ENCODE measurements at regions not wholly inside any gene's neighbourhood (a gene's known extent, or its start where the extent isn't known, plus 50 kb on each side); places are given as distances from the start of the nearest gene placed in this dataset.

DNA sequence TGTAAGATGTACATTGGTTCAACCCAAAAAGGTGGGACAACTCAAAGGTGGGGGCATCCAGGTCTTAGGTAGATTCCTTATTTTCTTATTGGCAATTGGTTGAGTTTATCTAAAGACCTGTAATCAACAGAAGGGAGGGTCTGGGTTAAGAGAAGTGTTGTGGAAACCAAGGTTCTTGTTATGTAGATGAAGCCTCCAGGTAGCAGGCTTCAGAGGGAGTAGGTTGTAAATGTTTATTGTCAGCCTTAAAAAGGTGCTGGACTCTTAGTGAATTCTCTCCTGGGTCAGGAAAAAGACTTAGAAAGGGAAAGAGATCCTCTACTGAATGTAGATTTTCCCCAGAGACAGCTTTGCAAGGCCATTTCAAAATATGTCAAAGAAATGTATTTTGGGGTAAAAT lies 125.3 kb upstream of the NDUFV2 start:
- ATAC-seq, result no peak
- no peak overlapping the region for H3K4me3 ChIP-seq
- H3K27ac ChIP-seq, result no peak overlapping the region
- intact Hi-C loops (cut with DNase I), result loop anchor here in 1 of 10 donors (10.0 kb wide), 1 partner anchor 58 kb away; no protein-coding TSS in a partner anchor
- peaks cover 0 to 14% (median 5%) of the 10 kb centered on the region in 11 donors for H3K9me3 ChIP-seq
- TF ChIP-seq, protein P1, sequence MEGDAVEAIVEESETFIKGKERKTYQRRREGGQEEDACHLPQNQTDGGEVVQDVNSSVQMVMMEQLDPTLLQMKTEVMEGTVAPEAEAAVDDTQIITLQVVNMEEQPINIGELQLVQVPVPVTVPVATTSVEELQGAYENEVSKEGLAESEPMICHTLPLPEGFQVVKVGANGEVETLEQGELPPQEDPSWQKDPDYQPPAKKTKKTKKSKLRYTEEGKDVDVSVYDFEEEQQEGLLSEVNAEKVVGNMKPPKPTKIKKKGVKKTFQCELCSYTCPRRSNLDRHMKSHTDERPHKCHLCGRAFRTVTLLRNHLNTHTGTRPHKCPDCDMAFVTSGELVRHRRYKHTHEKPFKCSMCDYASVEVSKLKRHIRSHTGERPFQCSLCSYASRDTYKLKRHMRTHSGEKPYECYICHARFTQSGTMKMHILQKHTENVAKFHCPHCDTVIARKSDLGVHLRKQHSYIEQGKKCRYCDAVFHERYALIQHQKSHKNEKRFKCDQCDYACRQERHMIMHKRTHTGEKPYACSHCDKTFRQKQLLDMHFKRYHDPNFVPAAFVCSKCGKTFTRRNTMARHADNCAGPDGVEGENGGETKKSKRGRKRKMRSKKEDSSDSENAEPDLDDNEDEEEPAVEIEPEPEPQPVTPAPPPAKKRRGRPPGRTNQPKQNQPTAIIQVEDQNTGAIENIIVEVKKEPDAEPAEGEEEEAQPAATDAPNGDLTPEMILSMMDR (IDR thresholded peaks at IDR 0.05), result no peak
- no peaks in the 10 kb centered on the region for H3K36me3 ChIP-seq
- DNase-seq, result no peak
- H3K4me1 ChIP-seq, result no peaks in the 10 kb centered on the region
- H3K27me3 ChIP-seq, result no peaks in the 10 kb centered on the region

DNA sequence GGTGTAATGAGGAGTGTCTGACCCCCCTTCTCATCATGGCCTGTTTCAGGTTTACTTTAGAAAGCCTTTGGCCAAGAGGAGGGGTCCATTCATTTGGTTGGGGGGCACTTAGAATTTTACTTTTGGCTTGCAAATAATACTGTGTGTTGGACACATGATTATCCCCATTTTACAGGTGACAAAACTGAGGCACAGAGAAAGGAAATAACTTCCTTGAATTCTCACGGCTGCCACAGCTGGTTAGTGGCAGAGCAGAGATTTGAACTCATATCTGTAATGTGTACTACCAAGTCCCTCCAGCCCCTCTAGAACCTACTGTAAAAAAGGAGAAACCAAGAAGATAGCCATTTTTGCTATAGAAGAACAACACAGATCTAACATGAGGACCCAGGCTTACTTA lies 124.8 kb upstream of the NDUFV2 start:
- no peak overlapping the region for H3K27ac ChIP-seq
- TF ChIP-seq, protein P1 (IDR thresholded peaks at IDR 0.05), result no peak
- no peak for DNase-seq
- no peak for ATAC-seq
- peaks cover 0 to 14% (median 5%) of the 10 kb centered on the region in 11 donors for H3K9me3 ChIP-seq
- intact Hi-C loops (cut with DNase I), result loop anchor here in 1 of 10 donors (10.0 kb wide), 1 partner anchor 57 kb away; no protein-coding TSS in a partner anchor
- no peak overlapping the region for H3K4me3 ChIP-seq
- no peaks in the 10 kb centered on the region for H3K36me3 ChIP-seq
- no peaks in the 10 kb centered on the region for H3K4me1 ChIP-seq
- H3K27me3 ChIP-seq, result no peaks in the 10 kb centered on the region
- WGBS, 2 donors, result 88 to 93% methylated on average over 1 of the region's 1 CpG

DNA sequence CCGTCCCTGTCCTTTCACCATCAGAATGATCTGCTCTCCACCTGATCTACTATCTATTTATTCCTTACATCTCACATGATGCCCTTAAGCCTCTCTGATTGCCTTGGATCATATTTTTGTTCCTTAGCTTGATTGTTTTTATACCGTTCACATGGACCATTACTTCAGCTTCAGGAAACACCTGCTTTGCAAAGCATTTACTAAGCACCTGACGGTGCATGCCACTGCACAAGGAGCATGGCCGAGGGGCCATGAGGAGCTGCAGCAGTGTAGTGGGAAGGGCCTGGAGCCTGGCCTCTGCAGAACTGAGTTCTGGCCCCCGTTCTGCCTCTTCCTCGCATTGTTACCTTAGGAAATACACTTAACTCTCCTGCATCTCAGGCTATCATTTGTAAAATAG lies 124.1 kb upstream of the NDUFV2 start:
- intact Hi-C loops (cut with DNase I), result loop anchor here in 1 of 10 donors (10.0 kb wide), 1 partner anchor 56 kb away; no protein-coding TSS in a partner anchor
- Histone ChIP-seq H3K36me3 (no peaks in the 10 kb centered on the region), H3K4me1 (no peaks in the 10 kb centered on the region), H3K9me3 (peaks cover 0 to 12% (median under 1%) of the 10 kb centered on the region in 11 donors), H3K27ac (no peak overlapping the region), H3K27me3 (no peaks in the 10 kb centered on the region), H3K4me3 (no peak overlapping the region)
- DNase-seq (no peak), ATAC-seq (no peak)
- TF ChIP-seq, protein P1 (IDR thresholded peaks at IDR 0.05), result no peak
- WGBS, 2 donors, result 65 to 77% methylated on average over 6 of the region's 6 CpGs

DNA sequence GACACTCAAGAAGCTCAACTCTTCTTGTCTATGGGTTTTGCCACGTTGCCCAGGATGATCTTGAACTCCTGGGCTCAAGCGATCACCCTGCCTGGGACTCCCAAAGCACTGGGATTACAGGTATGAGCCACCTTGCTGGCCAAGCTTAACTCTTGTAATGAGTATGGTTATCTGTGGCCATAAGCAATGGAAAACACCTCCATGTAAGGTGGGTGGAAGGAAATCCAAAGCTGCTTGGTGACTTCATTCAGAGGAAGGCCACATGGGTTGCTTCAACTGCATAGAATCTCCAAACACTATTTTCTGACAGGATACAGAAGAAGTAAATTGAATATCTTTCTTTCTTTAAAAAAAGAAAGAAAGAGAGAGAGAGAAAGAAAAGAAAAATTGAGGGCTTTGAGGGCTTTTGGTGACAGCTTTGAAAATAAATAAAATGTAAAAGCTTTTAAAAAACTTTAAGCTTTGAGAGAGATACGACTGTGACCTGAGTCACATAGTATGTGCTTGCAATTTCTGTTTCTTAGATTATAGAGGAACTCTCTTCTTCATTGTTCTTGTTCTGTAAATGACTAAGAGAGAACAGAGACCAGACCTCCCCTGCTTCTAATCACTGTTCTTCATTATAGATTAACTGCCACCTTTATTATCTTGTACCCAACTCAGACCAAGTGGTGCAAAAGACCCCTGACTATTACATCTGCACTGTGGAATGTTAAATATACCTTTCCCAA lies 123.1 kb upstream of the NDUFV2 start:
- no peak for DNase-seq
- 86 to 96% methylated on average over 3 of the region's 3 CpGs for WGBS, 2 donors
- Histone ChIP-seq H3K4me3 (no peak overlapping the region), H3K27ac (no peak overlapping the region), H3K27me3 (no peaks in the 10 kb centered on the region), H3K36me3 (no peaks in the 10 kb centered on the region), H3K4me1 (no peaks in the 10 kb centered on the region), H3K9me3 (peaks cover 0 to 2% (median 0%) of the 10 kb centered on the region in 11 donors)
- intact Hi-C loops (cut with DNase I), result loop anchor here in 1 of 10 donors (10.0 kb wide), 1 partner anchor 55 kb away; no protein-coding TSS in a partner anchor
- TF ChIP-seq, protein P1 (IDR thresholded peaks at IDR 0.05), result no peak
- no peak for ATAC-seq

All from heart right ventricle (tissue), 16 donors.